Adrenal gland (tissue), 5 donors: ENCODE measurements at regions not wholly inside any gene's neighbourhood (a gene's known extent, or its start where the extent isn't known, plus 50 kb on each side); places are given as distances from the start of the nearest gene placed in this dataset.

Experiments
- CTCF ChIP-seq, 6 experiments: fragments of 450-650 bp in 4 of 6; fragments of 200-600 bp in 2 of 6; sonication (generic) in 1 of 6; IDR thresholded peaks; 1 replicate in 5 of 6; 2 replicates in 1 of 6; pipeline versions ENCODE4 v1.5.1 to v1.8.0; 2016 to 2021; ENCODE audit warnings: antibody characterized with exemption in 6 of 6, mild to moderate bottlenecking in 2 of 6, moderate library complexity in 1 of 6
- POLR2A ChIP-seq, 2 donors: fragments of 450-650 bp; IDR thresholded peaks; one replicate each; pipeline ENCODE4 v1.6.1; 2017; ENCODE audit warnings: antibody characterized with exemption in 2 of 2, mild to moderate bottlenecking in 2 of 2, moderate library complexity in 1 of 2
- donor health status: DM: no; HTN: no; CAD: no.

GRCh38 chr9:22913518-22913917 lies 466.9 kb downstream of the DMRTA1 start:
- TF ChIP-seq CTCF (IDR thresholded peaks at IDR 0.05), result no peak
- no peak for TF ChIP-seq POLR2A (IDR thresholded peaks at IDR 0.05)
